Renal cortex interstitium (tissue), 11 donors: ENCODE measurements at regions not wholly inside any gene's neighbourhood (a gene's known extent, or its start where the extent isn't known, plus 50 kb on each side); places are given as distances from the start of the nearest gene placed in this dataset.

Experiments used
- DNase-seq, 11 donors: peaks; one replicate each; pipeline ENCODE4 v3.0.0-alpha.2; 2013; ENCODE audit warnings: low read depth in 9 of 11, low spot score in 4 of 11; ENCODE audit errors: extremely low read depth in 1 of 11

DNA sequence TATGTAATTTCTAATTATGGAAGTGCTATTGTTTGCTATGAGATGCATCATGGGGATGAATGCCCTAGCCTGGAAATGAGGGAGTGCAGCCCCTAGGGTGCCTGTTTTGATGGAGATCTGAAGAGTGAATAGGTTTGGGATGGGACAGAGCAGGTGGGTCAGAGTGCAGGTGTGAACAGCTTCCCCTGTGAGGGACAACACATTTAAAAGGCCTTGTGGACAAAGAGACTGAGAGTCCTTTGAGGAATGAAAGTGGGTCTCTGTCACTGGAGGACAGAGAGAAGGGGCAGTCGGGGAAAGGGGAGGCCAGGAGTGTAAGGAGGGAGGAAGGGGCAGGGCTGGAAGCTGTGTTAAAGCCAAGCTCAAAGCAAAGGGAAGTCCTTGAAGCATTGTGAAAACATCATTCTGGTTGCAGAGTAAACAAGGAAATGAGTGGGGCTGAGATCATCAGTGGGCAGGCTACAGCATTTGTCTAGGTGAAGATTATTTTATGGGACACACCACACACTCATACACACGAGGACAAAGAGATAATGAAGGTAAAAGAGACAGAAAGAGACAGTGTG, 877.6 kb downstream of the SLC4A3 start:
- DNase-seq = no peak

DNA sequence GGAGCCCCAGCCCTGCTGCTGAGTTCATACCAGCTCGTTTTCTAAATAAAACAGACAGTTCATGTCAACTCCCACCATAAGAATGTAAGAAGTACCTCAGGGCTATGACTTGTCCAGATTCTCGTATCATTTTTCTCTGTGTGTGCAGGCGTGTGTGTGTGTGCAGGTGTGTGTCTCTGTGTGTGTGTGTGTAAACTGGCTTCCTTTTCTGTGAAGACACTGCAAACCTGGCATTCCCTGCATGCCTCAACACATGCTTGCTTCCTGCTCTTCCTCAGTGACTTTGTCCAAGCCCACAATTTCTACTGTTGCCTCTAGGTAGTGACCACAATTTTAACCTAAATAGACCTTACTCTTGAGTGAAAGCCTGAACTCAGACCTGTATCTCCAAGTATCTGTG, 879.0 kb downstream of the SLC4A3 start:
- DNase-seq = no peak

DNA sequence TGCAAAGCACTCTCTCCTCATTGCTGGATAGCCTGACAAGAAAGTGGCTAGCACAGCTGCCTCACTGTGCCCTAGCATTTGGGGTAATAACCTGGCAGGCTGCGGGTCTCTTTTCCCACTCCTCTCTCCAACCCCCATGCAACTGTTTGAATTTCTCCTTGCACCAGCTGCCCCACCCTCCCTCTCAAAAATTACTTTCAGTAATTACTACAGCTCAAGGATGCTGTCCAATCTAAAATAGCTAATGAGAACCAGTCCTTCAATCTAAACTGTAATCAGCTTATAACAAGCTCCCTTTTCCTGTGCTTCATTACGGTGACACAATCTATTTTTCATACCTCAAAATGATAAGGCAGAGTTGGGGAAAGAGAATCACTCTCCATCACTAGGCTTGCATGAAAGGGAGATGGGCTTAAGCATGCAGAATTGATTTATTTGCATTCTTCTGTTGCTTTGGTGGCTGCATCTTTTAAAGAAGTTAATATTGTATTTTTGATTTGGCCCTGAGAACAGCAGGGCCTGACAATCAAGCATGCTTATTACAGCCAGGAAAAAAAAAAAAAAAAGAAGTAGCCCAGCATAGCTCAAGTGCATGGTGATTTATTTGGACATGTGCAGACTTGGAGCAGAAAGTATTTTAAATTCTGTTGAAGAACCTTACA, 881.8 kb downstream of the SLC4A3 start:
- DNase-seq = no peak

DNA sequence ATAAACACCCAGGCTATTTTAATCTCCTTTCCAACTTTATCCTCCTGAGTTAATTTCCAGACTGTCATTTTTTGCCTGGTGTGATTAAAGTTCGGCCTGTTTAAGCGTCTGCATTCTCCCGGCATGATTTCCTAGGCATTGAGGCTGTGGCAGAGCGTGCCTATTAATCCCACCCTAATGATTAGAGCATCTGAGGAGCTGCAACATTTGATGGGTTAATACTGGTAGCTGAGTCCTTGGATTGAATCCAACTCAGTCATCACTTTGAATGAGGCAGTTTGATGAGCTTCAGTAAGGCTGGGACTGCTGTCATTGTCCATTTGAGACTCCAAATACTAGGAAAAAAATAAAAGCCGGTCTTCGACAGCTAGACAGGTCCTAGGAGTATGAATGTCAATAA, 882.5 kb downstream of the SLC4A3 start:
- no peak for DNase-seq

DNA sequence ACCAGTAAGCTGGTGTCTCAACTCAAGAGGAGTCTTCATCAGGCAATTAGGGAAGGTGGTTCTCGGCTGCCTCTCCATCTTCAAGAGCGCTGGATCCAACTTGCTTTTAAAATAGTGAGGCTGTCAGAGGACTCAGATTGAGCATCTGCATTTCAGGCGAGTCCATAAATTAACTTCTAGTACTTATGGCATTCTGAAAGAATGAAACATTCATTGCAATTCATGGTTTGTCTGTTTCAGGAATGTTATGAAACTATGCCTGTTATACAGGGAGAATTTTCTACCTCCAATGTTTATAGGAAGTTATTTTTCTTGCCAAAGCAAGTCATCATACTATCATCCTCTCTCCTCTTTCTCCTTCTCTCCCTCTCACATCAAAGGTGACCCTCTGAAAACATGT, 883.2 kb downstream of the SLC4A3 start:
- no peak for DNase-seq

DNA sequence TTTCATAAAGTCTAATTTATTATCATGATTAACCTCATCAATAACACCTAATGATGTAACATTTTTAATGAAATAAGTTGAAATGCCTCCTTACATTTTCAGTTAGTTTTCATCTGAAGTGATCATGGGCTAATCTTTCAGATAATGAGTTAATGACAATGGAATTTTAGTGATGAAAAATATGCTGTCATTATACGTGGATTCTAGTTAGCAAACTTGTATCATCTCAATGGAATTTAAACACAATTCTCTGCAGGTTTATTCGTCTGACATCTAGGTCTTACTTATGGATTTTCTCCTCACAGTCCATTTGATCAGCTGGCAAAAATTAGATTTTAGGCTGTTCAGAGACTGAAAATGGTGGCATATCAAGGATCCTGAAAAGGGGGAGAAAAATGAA, 885.0 kb downstream of the SLC4A3 start:
- DNase-seq = no peak

DNA sequence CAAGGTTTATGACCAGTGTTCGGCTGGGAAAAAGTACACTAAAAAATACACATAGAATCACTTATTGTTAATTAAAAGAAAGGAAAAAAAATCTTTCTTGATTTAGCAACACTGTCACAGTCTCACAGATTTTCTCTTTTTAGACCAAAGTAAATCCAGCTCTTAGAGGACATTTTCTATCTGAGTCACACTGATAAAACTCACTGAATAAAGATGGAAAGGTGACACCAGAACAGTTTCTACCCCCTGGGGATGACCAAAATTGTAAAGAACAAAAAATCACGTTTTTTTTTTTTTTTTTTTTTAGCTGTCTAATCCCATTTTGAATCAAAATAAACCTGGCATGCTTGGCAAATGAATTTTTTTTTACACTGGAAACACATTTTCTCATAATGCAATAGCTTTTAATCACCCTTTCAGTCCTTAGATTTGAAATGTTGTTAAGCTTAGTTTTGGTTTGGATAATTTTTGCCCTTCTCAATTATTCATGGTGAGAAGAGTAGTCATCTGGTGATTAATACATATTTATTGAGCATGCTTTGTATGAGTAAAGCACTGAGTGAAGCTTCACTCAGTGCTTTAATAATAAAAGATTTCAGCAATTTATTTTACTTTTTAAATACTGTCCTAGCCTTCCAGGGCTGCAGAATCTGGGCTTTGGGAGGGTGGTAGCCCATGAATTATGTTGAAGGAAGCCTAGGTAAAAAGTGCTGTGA, 886.3 kb downstream of the SLC4A3 start:
- DNase-seq = no peak

DNA sequence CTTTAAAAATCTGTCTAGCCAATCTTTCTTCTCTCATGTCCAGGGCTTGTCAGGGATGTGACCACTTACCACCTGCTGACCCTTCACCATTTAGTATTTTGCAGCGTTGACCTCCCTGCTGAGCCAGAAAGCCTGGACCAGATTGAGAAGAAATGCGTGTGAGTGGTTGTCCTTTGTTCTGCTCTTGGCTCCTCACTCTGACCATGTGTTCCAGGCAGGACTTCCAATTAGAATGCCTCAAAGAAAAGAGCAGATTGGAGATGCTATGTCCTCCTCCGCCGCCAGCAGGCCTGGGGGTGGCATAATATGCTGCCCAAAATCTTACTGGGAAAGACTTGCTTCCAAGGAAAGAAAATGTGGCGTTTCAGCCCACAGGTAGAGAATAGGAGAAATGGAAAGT, 894.1 kb downstream of the SLC4A3 start:
- no peak for DNase-seq

DNA sequence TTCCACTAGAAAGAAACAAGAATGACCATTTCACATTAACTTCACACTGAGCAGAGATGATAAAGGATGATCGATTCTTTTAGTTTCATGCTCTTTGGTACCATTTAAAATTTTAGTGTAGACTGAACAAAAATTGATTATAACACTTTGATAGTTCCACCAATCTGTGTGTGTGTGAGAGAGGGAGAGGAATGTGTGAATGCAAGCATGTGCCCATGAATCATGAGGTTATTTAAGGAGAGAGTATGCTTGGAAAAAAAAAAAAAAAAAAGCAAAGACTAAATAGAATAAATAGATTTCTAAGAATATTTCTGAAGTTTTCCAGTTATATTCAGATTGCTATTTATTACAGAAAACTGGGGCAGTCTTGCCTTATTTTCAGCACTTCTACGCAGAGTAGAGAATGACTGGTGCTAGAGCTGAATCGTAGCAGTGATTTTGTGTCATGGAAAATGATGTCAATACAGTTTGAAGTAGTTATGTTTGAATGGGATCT, 900.8 kb downstream of the SLC4A3 start:
- no peak for DNase-seq

DNA sequence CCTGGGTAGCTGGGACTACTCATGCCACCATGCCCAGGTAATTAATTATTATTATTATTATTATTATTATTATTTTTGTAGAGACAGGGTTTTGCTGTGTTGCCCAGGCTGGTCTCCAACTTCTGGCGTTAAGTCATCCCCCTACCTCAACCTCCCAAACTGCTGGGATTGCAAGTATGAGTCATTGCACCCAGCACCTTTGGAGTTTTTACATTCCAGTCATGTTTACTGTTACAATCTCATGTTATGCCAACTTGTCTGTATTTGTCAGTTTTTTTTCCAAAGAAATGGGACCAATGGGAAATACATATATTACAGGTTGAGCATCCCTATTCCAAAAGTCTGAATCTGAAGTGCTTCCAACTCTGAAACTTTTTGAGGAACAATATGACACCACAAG, 903.8 kb downstream of the SLC4A3 start:
- no peak for DNase-seq

DNA sequence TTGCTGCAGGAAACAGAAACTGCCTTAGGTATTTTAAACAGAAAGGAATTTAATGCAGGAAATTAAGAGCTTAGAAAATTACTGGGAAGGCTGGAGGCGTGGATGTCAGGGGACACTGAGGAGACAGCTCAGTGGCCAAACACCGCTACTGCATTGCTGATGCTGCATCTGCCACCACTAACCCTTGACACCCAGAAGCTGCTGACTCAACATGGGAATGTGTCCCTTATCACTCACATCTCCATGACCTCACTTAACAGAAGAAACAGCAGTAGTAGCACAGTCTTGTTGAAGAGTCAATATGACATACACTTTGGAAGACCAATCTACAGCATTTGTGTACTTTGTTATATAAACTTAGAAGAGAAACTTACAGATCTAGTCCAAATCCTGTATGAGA, 906.1 kb downstream of the SLC4A3 start:
- no peak for DNase-seq

DNA sequence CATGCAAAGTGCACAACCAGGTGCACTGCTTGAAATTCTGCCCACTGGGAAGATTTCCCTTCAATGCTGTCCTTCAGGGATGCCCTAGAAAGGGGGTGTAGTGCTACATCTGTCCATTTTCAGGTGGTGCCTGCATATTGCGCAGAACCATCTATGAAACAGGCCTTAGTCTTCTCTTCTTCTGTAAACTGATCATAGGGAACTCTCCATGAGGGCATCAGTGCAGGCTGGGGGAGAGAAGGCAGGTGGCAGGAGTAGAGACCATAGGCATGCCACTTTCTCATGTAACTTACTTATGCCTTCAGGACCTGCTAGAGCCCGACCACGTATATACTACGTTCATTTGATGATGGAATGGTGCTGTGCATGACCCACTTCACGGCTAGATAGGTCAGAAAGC, 912.1 kb downstream of the SLC4A3 start:
- DNase-seq = no peak

DNA sequence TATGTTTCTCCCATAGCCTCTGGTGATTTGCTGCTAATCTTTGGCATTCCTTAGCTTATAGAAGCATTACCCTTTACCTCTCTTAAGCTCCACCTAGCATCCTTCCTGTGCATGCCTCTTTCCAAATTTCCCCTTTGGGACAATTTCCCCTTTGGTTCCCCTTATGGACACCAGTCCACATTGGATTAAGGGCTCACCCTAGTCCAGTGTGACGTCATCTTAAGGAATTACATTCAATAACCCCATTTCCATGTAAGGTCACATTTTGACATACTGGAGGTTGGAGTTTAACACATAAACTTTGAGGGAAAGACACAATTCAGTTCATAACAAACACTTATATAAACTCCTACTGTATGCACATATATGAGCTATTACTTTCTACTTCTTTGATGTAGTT, 916.6 kb downstream of the SLC4A3 start:
- no peak for DNase-seq

DNA sequence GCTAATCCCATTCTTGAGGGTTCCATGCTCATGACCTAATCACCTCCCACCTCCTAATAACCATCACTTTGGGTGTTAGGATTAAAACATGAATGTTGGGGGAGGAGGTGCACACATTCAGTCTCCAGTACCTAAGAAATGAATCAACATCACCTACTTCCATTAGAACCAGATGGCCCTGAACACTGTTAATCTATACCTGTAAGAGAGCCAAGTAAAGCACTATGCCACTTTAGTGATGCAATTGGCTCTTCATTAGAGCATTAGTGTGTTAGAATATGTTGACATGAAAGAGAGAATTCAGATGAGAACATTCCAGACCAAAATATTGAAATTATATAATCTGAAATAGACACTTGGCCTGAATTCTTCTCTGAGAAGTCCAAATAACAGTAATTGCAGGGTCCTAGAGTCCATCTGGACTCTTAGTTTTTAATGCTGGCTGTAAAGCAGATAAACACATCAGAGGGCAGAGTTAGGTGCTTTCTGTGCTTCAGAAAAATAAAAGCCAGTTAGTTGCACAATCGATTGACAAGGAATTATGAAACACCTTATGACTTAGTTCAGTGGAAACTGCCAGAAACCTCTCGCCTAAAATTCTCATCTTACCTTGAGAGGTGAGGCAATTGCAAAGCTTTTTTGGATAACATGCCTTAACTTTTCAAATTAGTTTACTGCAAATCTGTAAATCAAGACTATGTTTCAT, 923.7 kb downstream of the SLC4A3 start:
- no peak for DNase-seq

DNA sequence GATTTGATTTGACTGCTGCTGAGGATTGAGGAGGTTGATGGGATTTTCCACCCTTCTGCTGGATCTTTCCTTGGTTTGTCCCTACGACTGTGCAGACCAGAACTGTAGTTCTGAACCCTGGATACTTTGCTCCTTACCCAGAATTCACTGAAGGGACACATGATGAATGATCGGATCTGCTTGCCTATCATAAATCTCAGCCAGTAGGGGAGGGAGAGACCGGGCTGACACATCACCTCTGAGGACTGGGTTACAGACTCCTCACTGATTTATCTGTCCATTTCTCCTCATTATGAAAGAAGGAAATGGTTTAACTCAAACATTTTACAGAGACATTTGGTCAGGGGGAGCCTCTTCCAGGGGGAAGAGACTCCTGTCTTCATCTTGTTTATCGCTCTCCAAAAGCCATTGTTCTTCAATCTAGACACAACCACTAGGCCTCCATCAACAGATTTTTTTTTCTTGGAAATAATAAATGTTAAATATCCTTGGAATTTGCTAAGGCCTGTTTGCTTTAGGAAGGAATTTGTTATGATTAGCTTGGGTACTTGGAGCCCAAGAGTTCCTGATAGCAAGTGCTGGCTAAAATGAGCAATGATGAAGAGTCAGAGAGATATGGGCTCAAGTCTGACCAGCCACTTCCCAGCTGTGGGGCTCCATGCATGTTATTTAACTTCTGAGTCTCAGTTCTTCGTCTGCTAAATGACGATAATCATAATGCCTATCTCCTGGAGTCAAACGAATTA, 925.5 kb downstream of the SLC4A3 start:
- peak in 9 of 11 donors; percentile 8 to 34 (median 18) for DNase-seq

DNA sequence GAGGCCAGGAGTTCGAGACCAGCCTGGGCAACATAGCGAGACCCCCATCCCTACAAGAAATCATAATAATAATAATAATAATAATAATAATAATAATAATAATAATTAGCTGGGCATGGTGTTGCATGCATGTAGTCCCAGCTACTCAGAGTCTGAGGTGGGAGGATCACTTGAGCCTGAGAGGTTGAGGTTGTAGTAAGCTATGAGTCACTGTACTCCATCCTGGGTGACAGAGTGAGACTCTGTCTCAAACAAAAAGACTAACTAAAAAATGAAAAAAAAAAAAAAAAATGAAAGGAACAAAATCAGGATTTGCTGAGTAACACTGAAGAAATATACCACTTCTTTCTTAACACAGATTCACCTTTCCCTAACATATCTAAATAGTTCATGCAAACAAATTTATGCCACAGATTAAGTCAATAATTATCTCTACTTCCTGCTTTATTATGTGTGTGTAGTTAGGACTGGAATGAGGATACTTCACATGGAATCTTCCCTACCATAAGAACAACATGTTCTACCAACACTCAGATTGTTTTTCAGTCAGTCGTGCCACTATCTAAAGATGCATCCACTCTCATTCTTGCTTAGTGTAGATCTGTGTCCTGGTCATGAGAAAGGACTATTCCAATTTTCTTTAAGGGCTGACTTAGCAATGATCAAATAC, 928.7 kb downstream of the SLC4A3 start:
- DNase-seq = no peak

DNA sequence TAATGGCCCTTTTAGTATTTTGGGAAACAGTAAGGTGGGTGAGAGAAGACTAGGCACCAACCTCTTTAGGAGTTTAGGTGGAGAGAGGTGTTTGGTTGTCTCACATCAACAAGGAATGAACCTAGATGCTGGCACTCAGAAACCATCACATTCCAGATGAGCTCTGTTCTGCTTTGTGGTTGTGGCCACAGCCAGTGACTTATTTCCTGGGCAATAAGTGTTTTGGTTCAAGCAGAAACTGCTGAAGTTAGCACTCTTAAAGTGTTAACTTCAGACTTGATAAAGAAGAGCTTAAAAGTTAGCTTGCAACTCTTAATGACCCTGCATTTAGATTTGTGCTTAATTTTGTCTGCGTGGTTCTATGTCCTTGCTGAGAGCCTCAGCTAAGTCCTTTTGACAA, 929.2 kb downstream of the SLC4A3 start:
- no peak for DNase-seq

DNA sequence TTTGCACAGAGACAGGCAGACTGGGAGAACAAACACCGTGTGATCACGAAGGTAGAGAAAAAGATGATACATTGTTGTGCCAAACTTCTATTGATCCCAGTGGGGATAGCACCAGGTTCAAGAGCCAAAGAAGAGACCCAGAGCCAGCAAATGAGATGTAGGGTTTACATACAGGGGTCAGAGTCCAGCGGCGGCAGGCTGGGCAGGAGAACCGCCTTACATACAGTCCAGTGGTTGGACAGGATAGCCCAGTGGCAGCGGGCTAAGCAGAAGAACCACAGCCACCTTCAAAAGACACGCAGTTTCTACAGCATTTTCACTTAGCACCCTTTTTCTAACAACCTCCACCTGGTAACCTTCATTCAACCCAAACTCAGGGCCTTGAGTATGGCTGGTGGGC, 932.8 kb downstream of the SLC4A3 start:
- DNase-seq = no peak
